ENCODE measurements at regions not wholly inside any gene's neighbourhood (a gene's known extent, or its start where the extent isn't known, plus 50 kb on each side); places are given as distances from the start of the nearest gene placed in this dataset.

DNA sequence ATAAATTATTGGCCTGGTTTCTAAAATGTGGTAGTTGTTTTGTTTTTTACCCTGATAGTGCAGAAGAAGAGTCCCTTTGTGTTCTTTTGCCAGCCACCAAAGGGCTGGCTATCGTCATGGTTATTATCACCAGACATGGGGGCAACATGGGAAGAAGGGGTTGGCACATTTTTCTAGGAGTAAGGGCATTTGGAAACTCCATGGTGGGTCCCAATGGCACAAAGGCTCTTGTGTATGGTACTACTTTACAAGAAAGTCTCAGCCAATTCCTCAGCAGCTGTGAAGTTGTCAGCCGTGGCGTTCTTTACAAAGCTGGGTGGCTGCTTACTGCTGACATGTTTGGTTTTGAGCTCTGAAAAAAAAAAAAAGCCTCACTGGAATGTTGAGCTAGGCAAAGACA, 330.4 kb upstream of the ESRRG start:
- DNase-seq (ENCODE audit: low spot score) = no peak
- 56% methylated on average over 3 of the region's 3 CpGs for WGBS
- no peaks in the 10 kb centered on the region for H3K4me1 ChIP-seq (ENCODE audit: control insufficient read depth in 4 of 4, insufficient read depth in 4 of 4, low read length in 3 of 4)
- TF ChIP-seq, protein P1, sequence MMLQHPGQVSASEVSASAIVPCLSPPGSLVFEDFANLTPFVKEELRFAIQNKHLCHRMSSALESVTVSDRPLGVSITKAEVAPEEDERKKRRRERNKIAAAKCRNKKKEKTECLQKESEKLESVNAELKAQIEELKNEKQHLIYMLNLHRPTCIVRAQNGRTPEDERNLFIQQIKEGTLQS (IDR thresholded peaks at IDR 0.05) = no peak
- no peak for TF ChIP-seq RAD21 (IDR thresholded peaks at IDR 0.05)
- TF ChIP-seq FOXA1 (IDR thresholded peaks at IDR 0.05) = no peak
- TF ChIP-seq RXRA (IDR thresholded peaks at IDR 0.05) = no peak
- TF ChIP-seq HNF4G (IDR thresholded peaks at IDR 0.05) = no peak
- TF ChIP-seq, protein P2, sequence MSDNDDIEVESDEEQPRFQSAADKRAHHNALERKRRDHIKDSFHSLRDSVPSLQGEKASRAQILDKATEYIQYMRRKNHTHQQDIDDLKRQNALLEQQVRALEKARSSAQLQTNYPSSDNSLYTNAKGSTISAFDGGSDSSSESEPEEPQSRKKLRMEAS (IDR thresholded peaks at IDR 0.05) = no peak
- TF ChIP-seq JUND (IDR thresholded peaks at IDR 0.05) = no peak
- TF ChIP-seq YY1 (IDR thresholded peaks at IDR 0.05) = no peak
- TF ChIP-seq GABPA (IDR thresholded peaks at IDR 0.05 in 1 of 2, conservative IDR thresholded peaks at IDR 0.05 in 1 of 2) = no peak
- no peak for TF ChIP-seq HNF4A (conservative IDR thresholded peaks at IDR 0.05)
- no peak for TF ChIP-seq FOXA2 (IDR thresholded peaks at IDR 0.05)
- TF ChIP-seq, protein P3, sequence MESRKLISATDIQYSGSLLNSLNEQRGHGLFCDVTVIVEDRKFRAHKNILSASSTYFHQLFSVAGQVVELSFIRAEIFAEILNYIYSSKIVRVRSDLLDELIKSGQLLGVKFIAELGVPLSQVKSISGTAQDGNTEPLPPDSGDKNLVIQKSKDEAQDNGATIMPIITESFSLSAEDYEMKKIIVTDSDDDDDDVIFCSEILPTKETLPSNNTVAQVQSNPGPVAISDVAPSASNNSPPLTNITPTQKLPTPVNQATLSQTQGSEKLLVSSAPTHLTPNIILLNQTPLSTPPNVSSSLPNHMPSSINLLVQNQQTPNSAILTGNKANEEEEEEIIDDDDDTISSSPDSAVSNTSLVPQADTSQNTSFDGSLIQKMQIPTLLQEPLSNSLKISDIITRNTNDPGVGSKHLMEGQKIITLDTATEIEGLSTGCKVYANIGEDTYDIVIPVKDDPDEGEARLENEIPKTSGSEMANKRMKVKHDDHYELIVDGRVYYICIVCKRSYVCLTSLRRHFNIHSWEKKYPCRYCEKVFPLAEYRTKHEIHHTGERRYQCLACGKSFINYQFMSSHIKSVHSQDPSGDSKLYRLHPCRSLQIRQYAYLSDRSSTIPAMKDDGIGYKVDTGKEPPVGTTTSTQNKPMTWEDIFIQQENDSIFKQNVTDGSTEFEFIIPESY (IDR thresholded peaks at IDR 0.05) = no peak
- TF ChIP-seq, protein P4, sequence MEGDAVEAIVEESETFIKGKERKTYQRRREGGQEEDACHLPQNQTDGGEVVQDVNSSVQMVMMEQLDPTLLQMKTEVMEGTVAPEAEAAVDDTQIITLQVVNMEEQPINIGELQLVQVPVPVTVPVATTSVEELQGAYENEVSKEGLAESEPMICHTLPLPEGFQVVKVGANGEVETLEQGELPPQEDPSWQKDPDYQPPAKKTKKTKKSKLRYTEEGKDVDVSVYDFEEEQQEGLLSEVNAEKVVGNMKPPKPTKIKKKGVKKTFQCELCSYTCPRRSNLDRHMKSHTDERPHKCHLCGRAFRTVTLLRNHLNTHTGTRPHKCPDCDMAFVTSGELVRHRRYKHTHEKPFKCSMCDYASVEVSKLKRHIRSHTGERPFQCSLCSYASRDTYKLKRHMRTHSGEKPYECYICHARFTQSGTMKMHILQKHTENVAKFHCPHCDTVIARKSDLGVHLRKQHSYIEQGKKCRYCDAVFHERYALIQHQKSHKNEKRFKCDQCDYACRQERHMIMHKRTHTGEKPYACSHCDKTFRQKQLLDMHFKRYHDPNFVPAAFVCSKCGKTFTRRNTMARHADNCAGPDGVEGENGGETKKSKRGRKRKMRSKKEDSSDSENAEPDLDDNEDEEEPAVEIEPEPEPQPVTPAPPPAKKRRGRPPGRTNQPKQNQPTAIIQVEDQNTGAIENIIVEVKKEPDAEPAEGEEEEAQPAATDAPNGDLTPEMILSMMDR (IDR thresholded peaks at IDR 0.05; ENCODE audit: low read depth, low read length, missing input control) = no peak
- TF ChIP-seq SP1 (IDR thresholded peaks at IDR 0.05) = no peak
- H3K27ac ChIP-seq (ENCODE audit: low read depth in 1 of 2, low read length in 2 of 2) = no peak overlapping the region
- H3K9me3 ChIP-seq (ENCODE audit: control insufficient read depth in 4 of 4, low read length in 3 of 4) = no peaks in the 10 kb centered on the region
- H3K9ac ChIP-seq (ENCODE audit: low read depth in 1 of 2, low read length in 2 of 2) = no peak overlapping the region
- no peaks in the 10 kb centered on the region for H3K36me3 ChIP-seq (ENCODE audit: control insufficient read depth in 4 of 4, insufficient read depth in 3 of 4, low read depth in 1 of 4, low read length in 3 of 4)
- no peak overlapping the region for H3K4me3 ChIP-seq (ENCODE audit: low read depth in 1 of 3, low read length in 3 of 3)
- peaks cover 0 to 2% (median 0%) of the 10 kb centered on the region in 4 donors for H3K27me3 ChIP-seq (ENCODE audit: control insufficient read depth in 4 of 4, insufficient read depth in 4 of 4, low read length in 3 of 4)

DNA sequence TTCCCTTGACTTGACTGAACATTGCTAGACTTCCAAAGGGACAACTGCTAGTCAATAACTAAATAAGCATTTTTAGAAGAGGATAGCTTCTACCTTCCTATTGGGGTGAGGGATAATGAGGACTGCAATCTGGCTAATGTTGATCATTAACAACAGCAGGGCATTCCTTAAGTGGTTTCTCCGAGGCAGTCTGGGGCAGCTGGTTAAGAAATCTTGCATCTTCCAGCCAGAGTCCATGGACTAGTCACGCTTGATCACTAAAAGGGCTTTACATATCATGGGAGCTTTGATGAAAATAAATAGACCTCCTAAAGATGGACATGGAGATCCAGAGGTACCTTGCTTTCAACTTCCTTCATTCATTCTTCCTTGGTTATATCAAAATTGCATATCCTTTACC, 329.4 kb upstream of the ESRRG start:
- Histone ChIP-seq H3K9ac (ENCODE audit: low read depth in 1 of 2, low read length in 2 of 2) (no peak overlapping the region), H3K4me1 (ENCODE audit: control insufficient read depth in 4 of 4, insufficient read depth in 4 of 4, low read length in 3 of 4) (no peaks in the 10 kb centered on the region), H3K27ac (ENCODE audit: low read depth in 1 of 2, low read length in 2 of 2) (no peak overlapping the region), H3K9me3 (ENCODE audit: control insufficient read depth in 4 of 4, low read length in 3 of 4) (no peaks in the 10 kb centered on the region), H3K36me3 (ENCODE audit: control insufficient read depth in 4 of 4, insufficient read depth in 3 of 4, low read depth in 1 of 4, low read length in 3 of 4) (no peaks in the 10 kb centered on the region), H3K27me3 (ENCODE audit: control insufficient read depth in 4 of 4, insufficient read depth in 4 of 4, low read length in 3 of 4) (peaks cover 0 to 2% (median 0%) of the 10 kb centered on the region in 4 donors), H3K4me3 (ENCODE audit: low read depth in 1 of 3, low read length in 3 of 3) (no peak overlapping the region)
- TF ChIP-seq, protein P3 (IDR thresholded peaks at IDR 0.05) = no peak
- TF ChIP-seq YY1 (IDR thresholded peaks at IDR 0.05) = no peak
- TF ChIP-seq, protein P1 (IDR thresholded peaks at IDR 0.05) = no peak
- TF ChIP-seq HNF4G (IDR thresholded peaks at IDR 0.05) = no peak
- TF ChIP-seq JUND (IDR thresholded peaks at IDR 0.05) = no peak
- no peak for TF ChIP-seq RXRA (IDR thresholded peaks at IDR 0.05)
- TF ChIP-seq EGR1 (IDR thresholded peaks at IDR 0.05; ENCODE audit: low read depth in 2 of 2) = no peak
- TF ChIP-seq NR2F2 (IDR thresholded peaks at IDR 0.05) = no peak
- no peak for TF ChIP-seq FOXA1 (IDR thresholded peaks at IDR 0.05)
- TF ChIP-seq FOXA2 (IDR thresholded peaks at IDR 0.05) = no peak
- no peak for TF ChIP-seq RAD21 (IDR thresholded peaks at IDR 0.05)
- 24% methylated on average over 2 of the region's 2 CpGs for WGBS
- DNase-seq (ENCODE audit: low spot score) = no peak
